GM18505 (cell line): ENCODE measurements at regions not wholly inside any gene's neighbourhood (a gene's known extent, or its start where the extent isn't known, plus 50 kb on each side); places are given as distances from the start of the nearest gene placed in this dataset.
A peak's percentile ranks its signal among the peaks of the same experiment; 100 is the strongest.
"Not testable (repeated sequence)": the region's sequence is repeated elsewhere in the genome, so short reads cannot be mapped to it uniquely, and the experiment has no call there.

Experiments
- ATAC-seq: cut with Tn5 transposase; IDR thresholded peaks from one replicate; pipeline ENCODE4 v1.9.1; 2021; ENCODE audit not compliant: unreplicated experiment
- POLR2A ChIP-seq: IDR thresholded peaks from 4 replicates; pipeline ENCODE4 v1.6.1; 2011; ENCODE audit warnings: borderline replicate concordance; ENCODE audit not compliant: insufficient read depth, insufficient read length; ENCODE audit errors: extremely low read depth

DNA sequence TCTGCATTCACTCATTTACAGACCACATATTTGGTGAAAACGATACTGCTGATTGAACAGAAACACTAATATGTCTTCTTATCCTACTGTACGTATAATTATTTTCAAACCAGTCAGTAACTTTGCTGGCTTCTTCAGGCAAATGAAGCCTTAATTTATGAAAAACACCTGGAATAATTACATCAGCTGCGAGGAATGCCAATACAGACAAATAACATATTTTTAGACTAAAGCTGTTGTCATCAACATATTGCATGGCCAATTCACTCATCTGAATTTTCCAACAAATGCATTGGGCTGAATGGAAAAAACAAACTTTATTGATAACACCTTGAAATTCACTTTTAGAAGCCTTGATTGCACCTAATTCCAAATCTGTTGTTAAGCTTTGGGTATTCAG, 165.9 kb downstream of the HLX start:
- ATAC-seq: no peak
- TF ChIP-seq POLR2A: no peak

- ATAC-seq: peak; percentile 92
- TF ChIP-seq POLR2A: peak; percentile 43
Measured at GRCh38 chr1:221045842-221046831, 166.9 kb downstream of the HLX start.

DNA sequence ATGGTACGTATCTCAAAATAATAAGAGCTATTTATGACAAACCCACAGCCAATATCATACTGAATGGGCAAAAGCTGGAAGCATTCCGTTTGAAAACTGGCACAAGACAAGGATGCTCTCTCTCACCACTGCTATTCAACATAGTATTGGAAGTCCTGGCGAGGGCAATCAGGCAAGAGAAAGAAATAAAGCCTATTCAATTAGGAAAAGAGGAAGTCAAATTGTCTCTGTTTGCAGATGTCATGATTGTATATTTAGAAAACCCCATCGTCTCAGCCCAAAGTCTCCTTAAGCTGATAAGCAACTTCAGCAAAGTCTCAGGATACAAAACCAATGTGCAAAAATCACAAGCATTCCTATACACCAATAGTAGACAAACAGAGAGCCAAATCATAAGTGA, 172.1 kb downstream of the HLX start:
- not testable (repeated sequence) for ATAC-seq

DNA sequence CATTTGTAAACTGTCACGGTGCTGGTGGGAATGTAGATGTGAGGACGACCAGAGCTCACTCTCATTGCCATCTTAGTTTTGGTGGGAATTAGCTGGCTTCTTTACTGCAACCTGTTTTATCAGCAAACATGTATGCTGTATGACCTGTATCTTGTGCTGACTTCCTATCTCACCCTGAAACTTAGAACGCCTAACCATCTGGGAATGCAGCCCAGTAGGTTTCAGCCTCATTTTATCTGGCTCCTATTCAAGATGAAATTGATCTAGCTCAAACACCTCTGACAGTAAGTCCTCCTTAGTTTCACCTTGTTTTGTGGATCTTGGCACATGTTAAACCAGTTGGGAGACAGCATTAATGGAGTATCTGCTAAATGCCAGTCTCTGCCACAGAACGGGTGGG, 174.6 kb downstream of the HLX start:
- no peak for TF ChIP-seq POLR2A
- ATAC-seq: no peak

DNA sequence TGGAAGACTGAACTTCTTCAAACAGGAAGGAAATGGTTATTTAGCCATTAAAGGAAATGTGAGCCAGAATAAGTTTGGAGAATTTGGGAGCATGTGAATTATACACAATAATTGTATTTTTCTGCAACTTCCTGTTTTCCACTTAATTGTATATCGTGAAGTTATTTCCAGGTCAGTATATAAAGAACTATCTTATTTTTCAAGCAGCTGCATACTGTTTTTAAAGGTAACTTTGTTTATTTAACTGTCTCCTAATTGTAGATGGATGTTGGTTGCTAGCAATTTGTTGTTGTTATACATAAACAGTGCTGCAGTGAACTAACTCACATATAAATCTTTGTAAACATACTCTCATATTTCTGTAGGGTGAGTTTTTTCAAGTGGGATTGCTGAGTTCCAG, 180.3 kb downstream of the HLX start:
- no peak for ATAC-seq
- TF ChIP-seq POLR2A: no peak

GRCh38 chr1:221063651-221064050, 184.4 kb downstream of the HLX start:
- TF ChIP-seq POLR2A: no peak
- no peak for ATAC-seq

GRCh38 chr1:221066351-221067001, 187.2 kb downstream of the HLX start:
- no peak for ATAC-seq
- no peak for TF ChIP-seq POLR2A

DNA sequence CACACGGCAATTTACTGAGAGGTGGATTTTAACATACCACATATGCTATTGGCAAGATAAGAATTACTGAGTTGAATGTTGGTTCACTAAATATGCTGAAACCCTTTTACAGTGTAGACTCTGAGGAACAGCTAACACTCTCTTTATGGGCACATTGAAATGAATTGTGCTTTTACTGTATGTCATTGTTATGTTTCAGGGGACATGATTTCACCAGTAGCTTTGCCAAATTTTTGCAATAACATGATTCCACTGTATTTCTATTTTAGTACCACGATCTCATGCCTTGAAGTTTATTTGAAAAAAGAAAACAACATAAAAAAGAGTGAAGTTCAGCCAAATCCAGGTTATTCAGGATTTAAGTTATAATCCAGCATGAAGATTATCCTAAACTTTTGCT, 188.5 kb downstream of the HLX start:
- no peak for ATAC-seq

GRCh38 chr1:221069178-221069903, 190.1 kb downstream of the HLX start:
- peak; percentile 92 for ATAC-seq
- TF ChIP-seq POLR2A: no peak

More for the DNA sequence above, 188.5 kb downstream of the HLX start:
- TF ChIP-seq POLR2A: no peak

DNA sequence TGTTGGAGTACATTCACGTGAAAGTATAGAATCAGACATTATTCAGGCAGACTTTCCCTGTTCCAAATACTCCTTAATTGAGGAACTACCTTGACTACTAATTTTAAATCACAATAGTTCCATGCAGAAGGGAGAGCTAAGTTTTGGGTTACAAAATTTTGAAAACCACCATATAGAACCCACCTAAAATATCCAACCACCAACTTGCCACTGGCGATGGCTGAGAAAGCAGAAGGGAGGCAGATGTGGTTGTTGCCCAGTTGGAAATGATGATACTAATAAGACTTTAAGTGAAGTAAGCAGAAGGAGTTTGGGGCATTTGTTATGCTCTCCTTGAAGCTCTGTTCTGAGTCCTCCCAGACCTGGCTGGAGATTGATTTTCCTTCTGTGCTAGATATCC, 190.7 kb downstream of the HLX start:
- ATAC-seq: no peak
- no peak for TF ChIP-seq POLR2A

DNA sequence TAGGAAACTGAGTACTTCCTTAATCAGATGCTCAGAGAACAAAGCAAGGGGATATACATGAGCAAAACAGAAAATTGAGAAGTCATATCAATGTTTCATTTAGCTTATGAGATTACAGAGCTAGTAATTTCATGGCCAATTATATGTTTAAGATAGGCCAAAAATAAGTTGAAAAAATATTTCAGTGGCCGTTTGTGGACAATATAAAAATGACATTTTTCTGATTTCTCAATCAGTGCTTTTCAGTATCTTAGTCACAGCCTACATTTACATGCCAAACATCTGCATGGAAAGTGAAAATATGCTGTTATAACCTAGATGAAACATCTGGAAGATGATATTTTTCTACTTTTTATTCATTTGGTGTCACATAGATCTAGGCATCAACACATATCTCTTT, 192.5 kb downstream of the HLX start:
- no peak for ATAC-seq
- no peak for TF ChIP-seq POLR2A

GRCh38 chr1:221072214-221072613, 193.0 kb downstream of the HLX start:
- no peak for ATAC-seq
- no peak for TF ChIP-seq POLR2A

DNA sequence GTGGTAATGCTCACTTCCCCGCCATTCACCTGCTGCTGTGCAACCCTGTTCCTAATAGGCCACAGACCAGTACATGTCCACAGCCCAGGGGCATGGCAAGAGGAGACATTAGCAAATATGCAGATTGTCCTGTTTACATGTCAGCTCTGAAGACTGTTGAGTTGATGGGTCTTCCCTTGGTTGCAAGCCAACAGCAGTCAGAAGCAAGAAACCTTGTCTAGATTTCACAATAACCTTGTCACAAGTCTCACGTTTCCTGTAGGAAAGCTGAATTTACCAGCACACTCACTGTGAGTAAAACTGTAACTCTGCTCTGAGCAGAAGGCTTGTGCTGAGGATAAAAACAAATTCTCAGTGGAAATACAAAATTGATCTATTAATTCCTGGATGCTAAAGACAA, 195.1 kb downstream of the HLX start:
- ATAC-seq: no peak
- TF ChIP-seq POLR2A: no peak
